HG02840 (cell line): ENCODE measurements at regions not wholly inside any gene's neighbourhood (a gene's known extent, or its start where the extent isn't known, plus 50 kb on each side); places are given as distances from the start of the nearest gene placed in this dataset.

Experiments
- ATAC-seq: cut with Tn5 transposase; IDR thresholded peaks from one replicate; pipeline ENCODE4 v1.9.1; 2021; ENCODE audit warnings: mild to moderate bottlenecking, moderate library complexity, moderate number of reproducible peaks; ENCODE audit not compliant: unreplicated experiment, low FRiP score

GRCh38 chr6:90658497-90658896 is 71.6 kb upstream of the MAP3K7 start:
- ATAC-seq = no peak

- no peak for ATAC-seq
Measured at GRCh38 chr6:90656325-90656724, 69.5 kb upstream of the MAP3K7 start.

DNA sequence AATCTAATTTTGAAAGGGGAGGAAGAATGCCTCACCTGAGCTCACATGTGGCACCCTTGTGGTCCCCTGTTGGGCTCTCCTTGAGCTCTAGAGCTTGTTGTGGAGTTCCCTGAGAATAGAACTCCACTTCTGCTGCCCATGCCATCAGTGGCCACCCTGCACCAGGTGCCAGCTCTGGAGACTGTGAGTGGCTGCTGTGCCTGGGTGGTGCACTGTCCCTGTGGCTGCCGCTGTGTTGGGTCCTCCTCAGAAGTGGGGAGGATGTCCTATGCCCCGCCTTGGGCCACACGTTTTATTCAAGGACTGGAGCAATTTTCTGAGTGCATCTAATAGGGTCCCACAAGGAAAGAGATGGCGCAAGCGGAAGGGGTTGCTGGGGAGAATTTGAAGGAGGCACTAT is 67.9 kb upstream of the MAP3K7 start:
- no peak for ATAC-seq

DNA sequence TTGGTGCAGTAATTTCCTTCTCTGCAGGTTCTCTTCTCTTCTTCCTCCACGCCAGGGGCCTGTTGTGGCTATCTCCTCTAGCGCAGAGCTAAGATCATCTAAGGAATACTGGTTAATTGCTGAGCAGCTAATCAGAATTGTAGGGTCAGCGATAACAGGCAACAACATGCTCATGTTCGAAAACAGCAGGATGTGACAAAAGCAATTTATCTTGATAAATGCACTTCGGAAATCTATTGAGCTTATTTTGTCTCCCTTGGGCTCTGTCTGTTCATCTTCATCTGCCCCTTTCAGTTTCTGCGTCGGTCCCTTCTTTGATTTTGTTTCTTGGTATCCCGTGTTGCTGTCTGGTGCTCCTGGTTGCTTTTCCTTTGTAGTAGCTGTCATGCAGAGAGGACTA is 67.3 kb upstream of the MAP3K7 start:
- ATAC-seq = no peak

GRCh38 chr6:90653750-90654149 is 66.9 kb upstream of the MAP3K7 start:
- no peak for ATAC-seq

GRCh38 chr6:90650041-90650940 is 63.4 kb upstream of the MAP3K7 start:
- no peak for ATAC-seq

DNA sequence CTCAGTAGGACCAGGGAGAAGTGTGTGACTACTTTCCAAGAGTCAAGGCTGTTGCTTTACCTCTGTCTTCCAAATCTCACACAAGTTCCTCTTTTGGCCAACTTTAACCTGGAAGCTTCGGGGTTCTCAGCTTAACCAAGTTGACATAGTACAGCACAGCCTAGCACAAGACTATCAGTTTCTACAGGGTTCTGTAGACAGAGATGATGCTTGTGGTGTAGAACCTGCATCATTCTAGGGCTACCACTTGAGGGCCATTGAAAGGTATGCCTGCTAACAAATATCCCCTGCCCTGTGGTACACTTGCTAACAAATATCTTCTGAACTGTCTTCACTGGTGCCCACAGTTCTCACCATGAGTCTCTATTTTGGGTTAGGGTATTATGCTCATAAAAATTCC is 62.0 kb upstream of the MAP3K7 start:
- ATAC-seq = no peak

- no peak for ATAC-seq
Measured at GRCh38 chr6:90646940-90647339, 60.1 kb upstream of the MAP3K7 start.

DNA sequence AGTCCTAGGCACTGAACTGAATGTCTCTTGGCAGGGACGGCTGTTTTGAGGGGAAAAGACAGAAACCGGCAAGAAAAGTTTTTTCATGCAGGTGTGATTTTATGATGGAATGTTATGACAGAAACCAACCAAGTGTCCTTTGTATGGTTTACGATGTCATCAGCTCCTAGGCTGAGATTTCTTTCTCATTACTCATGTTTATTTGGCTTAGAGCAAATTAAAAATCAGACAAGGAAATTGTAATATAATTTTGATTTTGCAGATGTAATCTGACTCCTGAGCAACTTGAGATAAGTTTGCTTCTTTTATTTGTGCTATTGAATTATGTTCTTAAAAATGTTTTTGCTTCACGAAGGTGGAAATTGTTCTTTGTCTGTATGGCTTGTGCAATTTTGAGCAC is 58.8 kb upstream of the MAP3K7 start:
- ATAC-seq = no peak

DNA sequence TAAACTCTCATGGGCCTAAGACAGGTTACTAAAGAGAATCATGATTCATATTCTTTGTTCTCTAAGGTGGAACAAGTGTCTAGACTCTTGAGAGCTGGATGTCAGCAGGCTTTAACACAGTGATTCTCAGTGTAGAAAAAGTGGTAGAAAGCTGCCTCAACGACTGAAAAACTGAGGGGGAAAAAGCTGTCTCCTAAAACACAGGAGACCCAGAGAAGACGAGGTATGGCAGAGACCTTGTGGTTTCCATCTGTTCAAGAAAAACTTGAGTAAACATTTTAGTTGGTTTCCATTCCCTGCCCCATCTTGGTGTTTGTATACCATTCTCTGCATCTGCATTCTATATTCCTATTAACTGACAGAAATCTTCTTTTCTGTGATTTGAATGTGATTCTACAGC is 57.6 kb upstream of the MAP3K7 start:
- ATAC-seq = no peak

GRCh38 chr6:90643381-90643780 is 56.5 kb upstream of the MAP3K7 start:
- ATAC-seq = no peak

DNA sequence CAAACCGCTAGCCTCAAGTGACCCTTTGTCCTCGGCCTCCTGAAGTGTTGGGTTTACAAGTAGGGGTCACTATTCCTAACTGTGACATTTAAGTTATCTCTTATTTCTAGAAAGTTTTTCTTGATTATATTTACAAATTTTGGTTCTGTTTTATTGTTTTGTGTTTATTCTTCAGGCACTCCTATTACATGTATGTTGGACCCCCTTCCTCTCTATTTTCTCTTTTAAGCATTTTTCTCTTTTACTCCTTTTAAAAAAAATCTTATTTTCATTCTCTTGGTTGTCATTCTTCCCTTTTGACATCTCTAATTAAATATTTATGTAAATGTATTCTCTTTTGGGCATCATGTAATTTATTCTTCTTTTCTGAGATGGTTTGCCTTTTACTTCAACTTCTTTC is 50.4 kb upstream of the MAP3K7 start:
- no peak for ATAC-seq
